Upper lobe of right lung (tissue), 1 donor: ENCODE measurements at regions not wholly inside any gene's neighbourhood (a gene's known extent, or its start where the extent isn't known, plus 50 kb on each side); places are given as distances from the start of the nearest gene placed in this dataset.

Experiments used
- ATAC-seq: fragments of 200-7000 bp; cut with Tn5 transposase; one replicate; pipeline ENCODE4 v1.9.1; 2020; ENCODE audit warnings: mild to moderate bottlenecking, moderate library complexity
- DNase-seq: peaks from one replicate; pipeline ENCODE4 v3.0.0-alpha.2; 2020
- H3K27ac ChIP-seq: fragments of 200-600 bp; one replicate; pipeline ENCODE4 v1.8.0; 2022
- H3K27me3 ChIP-seq: fragments of 200-600 bp; one replicate; pipeline ENCODE4 v1.8.0; 2022; ENCODE audit warnings: mild to moderate bottlenecking
- H3K36me3 ChIP-seq: fragments of 200-600 bp; one replicate; pipeline ENCODE4 v1.8.0; 2022
- H3K4me1 ChIP-seq: fragments of 200-600 bp; one replicate; pipeline ENCODE4 v1.8.0; 2022
- H3K4me3 ChIP-seq: fragments of 200-600 bp; one replicate; pipeline ENCODE4 v1.8.0; 2022; ENCODE audit warnings: mild to moderate bottlenecking
- H3K9me3 ChIP-seq: fragments of 200-600 bp; one replicate; pipeline ENCODE4 v1.8.0; 2022
- intact Hi-C: fragments of 100-400 bp; cut with DNase I; formaldehyde crosslinking; loops from one replicate; pipeline ENCODE4 v1.11.0; 2022
- TF ChIP-seq, protein P1 (sequence below): fragments of 200-600 bp; IDR thresholded peaks from one replicate; pipeline ENCODE4 v1.8.0; 2022; ENCODE audit warnings: antibody characterized with exemption
- donor health status: DM: no; HTN: yes; CAD: no; lungs with severe emphysema.

DNA sequence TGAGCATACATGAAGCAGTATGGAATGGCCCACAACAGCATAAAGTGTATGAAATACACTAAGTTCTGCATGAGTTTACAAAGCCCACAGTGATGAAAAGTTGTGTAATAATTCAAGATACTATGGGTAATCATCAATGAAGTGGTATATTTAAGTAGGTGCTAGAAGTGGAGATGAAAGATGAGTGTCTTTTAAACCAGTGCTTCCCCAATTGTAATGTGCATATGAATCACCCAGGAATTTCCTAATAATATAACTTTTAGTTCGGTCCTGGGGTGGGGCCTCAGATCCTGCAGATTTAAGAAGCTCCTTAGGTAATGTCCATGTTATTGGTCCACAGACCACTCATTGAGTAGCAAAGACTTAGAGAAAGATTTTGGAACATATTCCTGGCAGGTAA, 184.9 kb downstream of the DUSP10 start:
- TF ChIP-seq, protein P1, sequence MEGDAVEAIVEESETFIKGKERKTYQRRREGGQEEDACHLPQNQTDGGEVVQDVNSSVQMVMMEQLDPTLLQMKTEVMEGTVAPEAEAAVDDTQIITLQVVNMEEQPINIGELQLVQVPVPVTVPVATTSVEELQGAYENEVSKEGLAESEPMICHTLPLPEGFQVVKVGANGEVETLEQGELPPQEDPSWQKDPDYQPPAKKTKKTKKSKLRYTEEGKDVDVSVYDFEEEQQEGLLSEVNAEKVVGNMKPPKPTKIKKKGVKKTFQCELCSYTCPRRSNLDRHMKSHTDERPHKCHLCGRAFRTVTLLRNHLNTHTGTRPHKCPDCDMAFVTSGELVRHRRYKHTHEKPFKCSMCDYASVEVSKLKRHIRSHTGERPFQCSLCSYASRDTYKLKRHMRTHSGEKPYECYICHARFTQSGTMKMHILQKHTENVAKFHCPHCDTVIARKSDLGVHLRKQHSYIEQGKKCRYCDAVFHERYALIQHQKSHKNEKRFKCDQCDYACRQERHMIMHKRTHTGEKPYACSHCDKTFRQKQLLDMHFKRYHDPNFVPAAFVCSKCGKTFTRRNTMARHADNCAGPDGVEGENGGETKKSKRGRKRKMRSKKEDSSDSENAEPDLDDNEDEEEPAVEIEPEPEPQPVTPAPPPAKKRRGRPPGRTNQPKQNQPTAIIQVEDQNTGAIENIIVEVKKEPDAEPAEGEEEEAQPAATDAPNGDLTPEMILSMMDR: no peak
- ATAC-seq: no peak

DNA sequence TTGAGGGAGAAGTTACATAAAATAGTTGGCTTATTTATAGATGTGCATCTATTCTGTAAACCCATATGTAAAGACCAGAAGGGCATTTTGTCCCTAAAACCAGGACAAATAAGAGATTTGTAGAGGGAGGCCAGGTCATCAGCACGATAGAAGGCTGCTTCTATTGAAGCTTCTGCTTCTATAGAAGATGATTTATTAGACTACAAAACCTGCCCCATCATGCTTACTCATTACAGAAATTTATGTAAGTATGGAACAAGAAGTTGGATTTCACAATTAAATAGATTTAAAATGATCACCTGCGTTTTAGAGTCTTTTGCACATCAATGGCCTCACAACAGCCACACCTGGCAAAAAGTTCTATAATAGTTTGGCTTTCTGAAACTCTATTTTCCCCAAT, 183.5 kb downstream of the DUSP10 start:
- Histone ChIP-seq H3K4me3 (no peak overlapping the region), H3K9me3 (no peaks in the 10 kb centered on the region), H3K4me1 (no peaks in the 10 kb centered on the region), H3K27me3 (no peaks in the 10 kb centered on the region), H3K36me3 (no peaks in the 10 kb centered on the region), H3K27ac (no peak overlapping the region)
- DNase-seq (no peak), ATAC-seq (no peak)
- TF ChIP-seq, protein P1: no peak
- intact Hi-C loops: no loop called here

More for the DNA sequence above, 184.9 kb downstream of the DUSP10 start:
- Histone ChIP-seq H3K4me3 (no peak overlapping the region), H3K27ac (no peak overlapping the region), H3K4me1 (no peaks in the 10 kb centered on the region), H3K36me3 (no peaks in the 10 kb centered on the region), H3K27me3 (no peaks in the 10 kb centered on the region), H3K9me3 (no peaks in the 10 kb centered on the region)
- intact Hi-C loops: no loop called here
- DNase-seq: no peak

DNA sequence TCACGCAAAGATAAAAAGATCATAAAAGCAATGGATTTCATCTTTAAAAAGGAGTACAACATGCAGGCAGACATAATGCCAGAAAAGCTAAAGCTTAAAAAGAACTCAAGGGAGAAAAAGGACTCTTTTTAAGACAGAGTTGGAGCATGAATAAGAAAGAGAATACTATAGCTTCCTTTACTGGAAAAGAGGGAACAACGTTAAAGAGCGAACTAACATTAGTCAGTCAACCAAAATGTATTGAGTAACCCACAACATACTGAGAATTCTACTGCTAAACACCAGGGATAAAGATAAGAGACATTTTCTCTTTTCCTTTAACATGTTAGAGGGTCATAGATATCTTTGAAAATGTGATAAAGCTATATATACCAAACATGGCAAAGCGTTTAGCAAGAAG, 182.0 kb downstream of the DUSP10 start:
- Histone ChIP-seq H3K36me3 (no peaks in the 10 kb centered on the region), H3K4me3 (no peak overlapping the region), H3K27ac (no peak overlapping the region), H3K27me3 (no peaks in the 10 kb centered on the region), H3K4me1 (no peaks in the 10 kb centered on the region), H3K9me3 (no peaks in the 10 kb centered on the region)
- TF ChIP-seq, protein P1: no peak
- no peak for ATAC-seq
- DNase-seq: no peak
- intact Hi-C loops: no loop called here

DNA sequence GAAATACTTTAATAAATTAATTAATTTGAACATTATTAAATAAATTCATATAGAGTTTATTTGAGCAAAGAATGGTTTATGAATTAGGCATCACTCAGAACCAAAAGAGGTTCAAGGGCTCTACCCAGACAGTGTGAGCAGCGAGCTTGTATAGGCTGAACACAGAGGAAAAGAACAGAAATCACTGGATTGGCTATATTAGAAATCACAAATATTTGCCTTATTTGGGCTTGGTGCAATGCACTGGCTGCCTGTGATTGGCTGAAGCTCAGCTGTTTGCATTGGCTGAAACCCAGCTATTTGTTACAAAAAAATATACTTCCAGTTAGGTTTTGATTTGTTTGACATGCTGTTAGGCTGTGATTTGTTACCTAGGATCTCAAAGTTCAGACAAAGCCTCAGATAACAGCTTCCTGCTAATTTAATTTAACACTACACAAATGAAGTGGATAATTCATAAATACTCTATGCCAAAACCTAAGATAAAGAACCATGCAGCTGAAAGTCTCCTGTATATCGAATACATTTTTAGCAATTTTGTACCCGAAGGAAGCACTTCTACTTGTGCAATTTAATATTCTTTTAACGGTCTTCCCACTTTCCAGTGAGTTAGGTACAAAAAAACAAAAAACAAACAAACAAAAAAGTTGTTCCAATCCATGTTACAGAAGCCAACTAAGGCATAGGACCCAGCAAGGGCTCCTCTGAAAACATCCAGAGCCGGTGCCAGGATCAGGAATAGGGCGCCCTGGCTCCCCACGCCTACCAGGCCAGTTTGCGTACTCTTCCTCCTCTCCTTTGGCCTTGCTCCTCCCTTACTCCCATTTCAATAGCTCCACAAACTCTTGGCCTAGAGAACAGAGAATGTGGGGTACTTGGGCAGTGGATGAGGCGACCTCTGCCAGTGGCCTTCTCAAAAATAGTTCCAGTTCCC, 179.1 kb downstream of the DUSP10 start:
- H3K27ac ChIP-seq: no peak overlapping the region
- no peak for DNase-seq
- H3K4me1 ChIP-seq: no peaks in the 10 kb centered on the region
- H3K36me3 ChIP-seq: no peaks in the 10 kb centered on the region
- ATAC-seq: no peak
- TF ChIP-seq, protein P1: no peak
- no peak overlapping the region for H3K4me3 ChIP-seq
- no peaks in the 10 kb centered on the region for H3K27me3 ChIP-seq
- intact Hi-C loops: no loop called here
- H3K9me3 ChIP-seq: no peaks in the 10 kb centered on the region

DNA sequence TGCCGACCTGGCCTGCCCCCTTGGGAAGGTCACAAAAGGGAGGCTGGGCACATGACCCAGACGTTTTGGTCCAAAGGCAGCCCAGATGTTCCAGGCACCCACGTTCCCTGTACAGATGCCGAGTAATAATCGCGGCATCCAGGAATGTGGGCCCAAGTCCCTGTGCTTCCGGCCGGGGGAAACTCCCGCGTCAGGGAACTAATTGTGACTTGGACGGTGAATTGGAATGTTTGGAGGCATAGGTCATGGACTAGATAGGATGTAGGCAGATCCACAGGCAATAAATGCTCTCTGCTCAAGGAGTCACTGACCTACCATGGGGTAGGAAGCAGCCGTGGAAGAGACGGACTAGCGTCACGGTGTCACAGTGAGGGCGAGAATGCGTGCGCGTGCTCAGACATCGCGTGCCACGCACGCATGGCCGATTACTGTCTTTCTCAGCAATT, 178.4 kb downstream of the DUSP10 start:
- H3K9me3 ChIP-seq: no peaks in the 10 kb centered on the region
- no peak overlapping the region for H3K27ac ChIP-seq
- H3K4me1 ChIP-seq: no peaks in the 10 kb centered on the region
- DNase-seq (no peak), ATAC-seq (no peak)
- intact Hi-C loops: no loop called here
- TF ChIP-seq, protein P1: no peak
- no peaks in the 10 kb centered on the region for H3K27me3 ChIP-seq
- H3K4me3 ChIP-seq: no peak overlapping the region
- H3K36me3 ChIP-seq: no peaks in the 10 kb centered on the region
